Activated effector memory CD4-positive, alpha-beta T cell treated with anti-CD3 and anti-CD28 coated beads, Interleukin-2, amount 50 U/mL, for 16 hours (primary cell): ENCODE measurements at regions not wholly inside any gene's neighbourhood (a gene's known extent, or its start where the extent isn't known, plus 50 kb on each side); places are given as distances from the start of the nearest gene placed in this dataset.
"Not testable (repeated sequence)": the region's sequence is repeated elsewhere in the genome, so short reads cannot be mapped to it uniquely, and the experiment has no call there.

Experiments
- DNase-seq: peaks from one replicate; pipeline ENCODE4 v3.0.0-alpha.2; 2020

- DNase-seq: no peak
Observed at GRCh38 chr4:20122198-20122988, 129.3 kb upstream of the SLIT2 start.

DNA sequence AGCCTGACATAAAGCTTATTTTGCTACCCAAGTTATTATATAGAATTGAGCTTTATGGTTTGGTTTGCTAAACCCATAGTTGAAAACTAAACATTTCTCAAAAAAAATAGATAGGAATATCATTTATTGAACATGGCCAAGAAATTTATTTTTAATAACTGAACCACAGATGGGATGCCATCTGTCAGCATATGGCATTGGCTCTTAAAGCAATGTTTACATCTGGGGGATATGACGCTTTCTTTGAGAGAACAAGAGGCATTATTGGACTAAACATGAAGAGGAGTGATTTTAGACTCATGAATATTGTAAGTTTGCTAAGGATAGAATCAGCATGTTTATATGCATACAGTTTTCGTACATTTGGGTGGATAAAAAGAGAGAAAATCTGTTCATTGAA, 132.6 kb upstream of the SLIT2 start:
- no peak for DNase-seq

GRCh38 chr4:20109391-20109790, 142.3 kb upstream of the SLIT2 start:
- DNase-seq: no peak

- DNase-seq: no peak
Observed at GRCh38 chr4:20106921-20107320, 144.8 kb upstream of the SLIT2 start.

DNA sequence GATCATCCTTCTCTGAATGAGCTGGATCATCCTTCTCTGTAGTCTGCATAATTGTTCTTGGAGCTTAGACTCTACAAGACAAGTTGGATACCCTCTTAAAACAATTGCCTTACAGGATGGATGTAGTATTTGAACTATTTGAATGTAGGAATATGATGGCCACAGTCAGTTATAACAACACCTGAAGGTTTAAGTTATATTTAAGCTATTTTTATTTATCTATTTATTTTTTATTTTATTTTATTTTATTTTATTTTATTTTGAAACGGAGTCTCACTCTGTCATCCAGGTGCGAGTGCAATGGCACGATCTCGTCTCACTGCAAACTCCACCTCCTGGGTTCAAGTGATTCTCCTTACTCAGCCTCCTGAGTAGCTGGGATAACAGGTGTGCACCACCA, 149.9 kb upstream of the SLIT2 start:
- DNase-seq: no peak

DNA sequence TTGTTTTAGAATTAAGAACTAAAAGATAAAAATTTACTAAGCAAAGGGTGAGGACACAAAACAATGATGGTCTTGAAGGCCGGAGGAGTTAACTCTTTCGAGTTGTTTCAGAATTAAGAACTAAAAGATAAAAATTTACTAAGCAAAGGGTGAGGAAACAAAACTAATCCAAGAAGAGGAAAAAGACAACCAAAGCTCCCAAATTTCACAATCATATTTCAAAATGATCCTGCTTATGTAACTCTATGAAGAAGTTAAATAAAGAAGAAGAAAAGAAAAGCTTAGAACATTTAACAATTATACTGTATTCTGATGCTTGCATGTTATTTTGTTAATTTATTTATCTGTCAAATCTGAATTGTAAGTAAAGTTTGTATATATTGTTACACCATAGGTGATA, 154.8 kb upstream of the SLIT2 start:
- DNase-seq: no peak

GRCh38 chr4:20095805-20096541, 155.7 kb upstream of the SLIT2 start:
- DNase-seq: no peak

GRCh38 chr4:20091781-20092180, 159.9 kb upstream of the SLIT2 start:
- no peak for DNase-seq

- no peak for DNase-seq
Observed at GRCh38 chr4:20087522-20087911, 164.2 kb upstream of the SLIT2 start.

- no peak for DNase-seq
Observed at GRCh38 chr4:20086799-20087521, 164.7 kb upstream of the SLIT2 start.

GRCh38 chr4:20086067-20086798, 165.5 kb upstream of the SLIT2 start:
- DNase-seq: no peak

- no peak for DNase-seq
Observed at GRCh38 chr4:20085653-20086052, 166.1 kb upstream of the SLIT2 start.

DNA sequence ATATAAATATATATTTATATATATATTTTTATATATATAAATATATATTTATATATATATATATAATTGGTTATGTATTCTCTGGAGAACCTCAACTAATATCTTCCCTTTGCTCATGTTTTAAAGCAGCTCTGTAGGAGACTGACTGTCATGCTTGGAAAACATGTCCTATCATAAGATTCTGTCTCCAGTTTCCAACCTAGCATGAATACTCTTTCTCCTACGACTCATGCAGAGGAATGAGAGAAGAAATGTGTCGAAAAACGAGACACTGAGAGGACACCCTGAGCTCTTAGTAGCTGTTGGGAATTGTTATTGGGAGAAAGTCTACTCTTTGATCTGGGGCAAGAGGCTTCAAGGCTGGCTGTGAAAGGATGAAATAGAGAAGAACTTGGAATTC, 166.5 kb upstream of the SLIT2 start:
- DNase-seq: no peak

DNA sequence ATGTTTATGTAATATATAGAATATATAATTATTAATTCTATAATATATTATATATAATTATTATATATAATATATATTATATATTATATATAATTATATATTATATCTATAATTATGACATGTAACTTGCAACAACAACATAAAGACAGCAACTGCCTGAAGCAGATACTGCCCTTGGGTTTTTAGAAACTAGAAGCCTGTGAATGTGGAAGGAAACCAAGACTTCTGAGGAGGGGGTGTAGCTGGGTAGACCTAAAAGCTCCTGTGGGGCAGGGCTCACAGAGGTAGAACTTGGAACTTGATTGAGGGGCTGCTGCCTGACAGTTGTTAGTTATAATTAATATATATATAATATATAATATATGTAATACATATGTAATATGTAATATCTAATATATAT, 167.2 kb upstream of the SLIT2 start:
- no peak for DNase-seq

GRCh38 chr4:20078644-20079043, 173.1 kb upstream of the SLIT2 start:
- no peak for DNase-seq

- DNase-seq: no peak
Observed at GRCh38 chr4:20075248-20075871, 176.3 kb upstream of the SLIT2 start.

- no peak for DNase-seq
Observed at GRCh38 chr4:20074450-20074849, 177.3 kb upstream of the SLIT2 start.

- DNase-seq: no peak
Observed at GRCh38 chr4:20065952-20066351, 185.8 kb upstream of the SLIT2 start.

GRCh38 chr4:20062857-20063256, 188.8 kb upstream of the SLIT2 start:
- not testable (repeated sequence) for DNase-seq

DNA sequence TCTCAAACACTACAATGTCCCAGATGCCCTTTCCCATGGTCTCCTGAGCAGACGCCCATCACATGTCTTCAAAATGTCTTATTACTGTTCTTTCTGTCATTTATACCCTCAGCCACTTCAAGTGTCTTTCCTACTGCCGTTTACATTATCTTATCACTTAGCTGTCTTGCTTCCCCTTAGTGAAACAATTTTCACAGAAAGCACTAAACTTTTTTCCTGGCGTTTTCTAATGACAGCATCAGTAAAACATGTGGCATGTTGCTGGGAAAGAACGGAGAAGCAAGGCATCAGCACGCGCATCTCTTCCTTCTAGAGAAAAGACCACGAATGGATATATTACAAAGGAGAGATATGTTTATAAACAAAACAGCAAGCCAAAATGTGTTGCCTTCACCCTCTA, 189.7 kb upstream of the SLIT2 start:
- DNase-seq: no peak

DNA sequence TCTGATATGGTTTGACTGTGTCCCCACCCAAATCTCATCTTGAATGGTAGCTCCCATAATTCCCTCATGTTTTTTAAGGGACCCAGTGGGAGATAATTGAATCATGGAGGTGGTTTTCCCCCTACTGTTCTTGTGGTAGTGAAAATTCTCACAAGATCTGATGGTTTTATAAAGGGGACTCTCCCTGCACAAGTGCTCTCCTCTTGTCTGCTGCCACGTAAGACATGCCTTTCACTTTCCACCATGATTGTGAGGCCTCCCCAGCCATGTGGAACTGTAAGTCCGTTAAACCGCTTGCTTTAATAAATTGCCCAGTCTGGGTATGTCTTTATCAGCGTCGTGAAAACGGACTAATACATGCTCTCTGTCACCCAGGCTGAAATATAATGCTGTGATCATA, 200.9 kb upstream of the SLIT2 start:
- no peak for DNase-seq

GRCh38 chr4:20049889-20050288, 201.8 kb upstream of the SLIT2 start:
- DNase-seq: no peak
